Jurkat, Clone E6-1 (cell line): ENCODE measurements at regions not wholly inside any gene's neighbourhood (a gene's known extent, or its start where the extent isn't known, plus 50 kb on each side); places are given as distances from the start of the nearest gene placed in this dataset.

ENCODE experiments used
- DNase-seq: peaks from one replicate; pipeline ENCODE4 v3.0.0-alpha.2; 2011; ENCODE audit warnings: low read depth, low spot score
- H3K4me3 ChIP-seq: 2 replicates; pipeline ENCODE4 v1.5.1; 2011; ENCODE audit warnings: mild to moderate bottlenecking, low read length, control low read depth, moderate library complexity

GRCh38 chr12:131375261-131375971, 335.5 kb upstream of the SFSWAP start:
- no peak overlapping the region for H3K4me3 ChIP-seq
- no peak for DNase-seq

GRCh38 chr12:131375972-131376345, 334.9 kb upstream of the SFSWAP start:
- H3K4me3 ChIP-seq, result no peak overlapping the region
- DNase-seq, result no peak

DNA sequence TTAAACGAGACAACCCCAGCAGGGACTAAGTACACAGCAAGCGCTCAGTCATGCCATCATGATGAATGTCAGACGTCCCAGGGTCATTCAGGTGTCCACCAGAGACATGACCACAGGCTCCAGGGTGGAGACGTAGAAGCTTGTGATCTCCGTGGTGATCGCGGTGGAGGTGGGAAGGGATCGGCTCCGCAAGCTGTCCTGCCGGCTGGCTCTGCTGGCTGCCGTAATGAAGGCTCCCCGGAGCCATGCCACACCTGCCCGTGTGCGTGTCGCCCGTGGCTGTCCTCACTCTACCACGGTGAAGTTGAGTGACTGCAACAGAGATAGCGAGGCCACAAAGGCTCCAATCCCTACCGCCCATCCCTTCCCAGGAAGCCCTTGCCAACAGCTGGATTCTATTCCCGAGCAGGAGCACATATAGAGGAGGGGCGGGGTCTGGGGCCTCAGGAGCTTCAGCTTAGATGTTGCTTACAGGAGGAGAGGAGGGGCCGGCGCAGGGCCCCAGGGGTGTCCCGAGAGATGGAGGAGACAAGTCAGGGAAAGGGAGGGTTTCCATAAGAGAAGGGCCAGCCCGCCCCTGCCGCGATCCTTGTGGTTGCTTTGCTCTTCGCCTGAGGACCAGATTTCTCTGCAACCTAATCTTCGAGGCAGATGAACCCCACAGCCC, 332.6 kb upstream of the SFSWAP start:
- no peak for DNase-seq
- no peak overlapping the region for H3K4me3 ChIP-seq

DNA sequence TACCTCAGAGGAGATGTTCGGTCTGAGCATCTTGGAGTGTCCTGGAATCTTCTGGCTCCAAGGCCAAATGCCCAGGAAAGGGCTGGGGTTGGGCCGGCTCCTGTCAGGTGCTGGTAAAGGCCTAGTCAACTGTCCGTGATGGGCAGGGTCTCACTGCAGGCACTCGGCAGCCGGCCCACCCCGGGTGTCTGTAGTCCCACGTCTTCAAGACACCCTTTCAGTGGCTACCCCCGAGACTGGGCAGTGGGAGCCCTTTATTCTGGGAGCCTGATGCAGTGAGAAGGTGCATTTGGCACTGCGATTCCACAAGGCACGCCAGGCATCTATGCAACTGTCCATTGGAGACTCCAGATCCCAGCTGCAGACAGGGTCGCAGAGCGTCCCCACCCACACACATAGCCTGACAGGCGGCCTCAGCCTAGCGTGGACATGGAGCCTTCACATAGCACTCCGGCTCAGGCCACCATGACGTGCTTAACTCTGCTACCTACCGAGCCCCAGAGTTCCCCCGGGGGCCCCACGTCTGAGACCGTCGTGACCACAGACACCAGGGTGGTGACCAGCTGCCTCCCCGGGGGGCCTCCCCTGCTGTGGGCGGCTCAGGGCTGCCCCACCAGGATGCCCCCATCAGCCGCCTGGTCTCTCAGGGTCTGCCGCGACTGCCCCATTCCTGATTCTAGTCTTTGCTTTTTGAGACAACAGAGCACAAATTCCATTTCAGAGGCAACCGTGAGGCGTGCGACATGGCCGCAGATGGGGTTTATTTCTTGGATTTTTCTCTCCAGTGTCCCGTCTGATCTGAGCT, 331.8 kb upstream of the SFSWAP start:
- no peak overlapping the region for H3K4me3 ChIP-seq
- DNase-seq, result no peak

- DNase-seq, result no peak
- H3K4me3 ChIP-seq, result no peak overlapping the region
Observed at GRCh38 chr12:131379738-131380137, 331.2 kb upstream of the SFSWAP start.

DNA sequence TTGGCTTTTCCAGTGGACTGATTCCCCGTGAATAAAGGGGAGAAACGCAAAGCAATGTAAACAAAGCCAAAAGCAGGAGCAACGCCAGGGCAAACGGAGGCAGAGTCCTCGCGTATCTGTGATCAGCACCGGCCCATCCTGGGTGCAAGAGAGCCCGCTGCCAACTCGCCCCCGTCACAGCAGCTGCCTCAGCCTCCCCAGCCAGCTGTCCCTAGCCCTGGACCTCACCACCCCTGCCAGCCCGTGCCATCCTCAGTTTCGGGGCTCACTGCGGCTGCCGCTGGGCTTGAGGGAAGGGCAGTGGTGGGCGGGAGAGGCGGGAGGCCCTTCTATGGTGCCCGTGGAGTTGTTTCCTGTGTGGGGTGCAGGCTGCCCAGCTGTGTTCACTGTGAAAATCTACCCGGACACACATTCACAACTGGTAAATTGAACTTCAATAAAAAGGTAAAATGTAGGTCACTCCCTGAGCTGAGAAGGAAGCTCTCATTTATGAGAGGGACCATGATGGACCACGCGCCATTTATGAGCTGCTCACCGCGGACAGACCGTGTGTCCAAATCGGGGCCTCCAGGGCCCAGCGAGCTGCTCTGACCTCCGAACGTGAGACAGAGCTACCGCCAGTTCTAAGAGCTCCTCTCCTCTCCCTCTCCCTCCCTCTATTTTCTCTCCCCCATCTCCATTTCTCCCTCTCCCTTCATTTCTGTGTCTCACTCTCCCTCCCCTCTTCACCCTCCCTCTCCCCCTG, 330.5 kb upstream of the SFSWAP start:
- no peak overlapping the region for H3K4me3 ChIP-seq
- no peak for DNase-seq

DNA sequence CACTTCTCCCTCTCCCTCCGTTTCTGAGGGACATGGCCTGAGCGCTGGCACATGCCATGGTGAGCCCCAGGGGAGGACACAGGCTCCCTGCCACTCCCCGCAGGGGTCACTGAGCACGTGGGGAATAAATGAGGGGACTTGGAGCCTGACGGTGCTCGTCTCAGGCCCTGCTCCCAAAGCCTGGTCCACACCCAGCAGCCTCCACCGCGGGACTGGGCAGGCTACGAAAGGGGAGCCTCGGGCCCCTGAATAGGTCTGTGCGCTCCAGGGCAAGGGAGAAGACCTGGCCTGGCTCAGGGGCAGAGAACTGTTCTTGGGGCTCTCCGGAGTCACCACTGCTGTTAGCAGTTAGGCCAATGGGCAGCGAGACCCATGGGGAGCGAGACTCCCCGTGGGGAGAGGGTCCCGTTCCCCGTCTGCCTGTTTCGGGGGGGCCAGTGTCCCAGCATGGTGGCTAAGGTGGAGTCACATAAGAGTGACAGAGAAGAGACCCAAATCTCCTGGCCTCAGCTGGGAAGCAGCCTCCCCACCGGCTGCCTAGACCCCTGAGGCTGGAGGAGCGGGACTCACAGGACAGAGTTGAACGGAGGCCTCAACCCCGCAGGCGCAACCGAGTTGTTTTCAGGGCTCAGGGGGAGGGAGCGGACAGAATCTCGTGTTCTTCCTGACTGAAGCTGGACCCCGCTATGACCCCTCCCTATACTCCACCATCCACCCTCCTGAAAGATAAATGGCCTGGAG, 329.8 kb upstream of the SFSWAP start:
- DNase-seq, result no peak
- no peak overlapping the region for H3K4me3 ChIP-seq

GRCh38 chr12:131381716-131382430, 329.0 kb upstream of the SFSWAP start:
- H3K4me3 ChIP-seq, result no peak overlapping the region
- DNase-seq, result no peak

GRCh38 chr12:131383291-131383690, 327.6 kb upstream of the SFSWAP start:
- H3K4me3 ChIP-seq, result no peak overlapping the region
- no peak for DNase-seq

- no peak overlapping the region for H3K4me3 ChIP-seq
- DNase-seq, result no peak
Observed at GRCh38 chr12:131383741-131384543, 326.9 kb upstream of the SFSWAP start.

DNA sequence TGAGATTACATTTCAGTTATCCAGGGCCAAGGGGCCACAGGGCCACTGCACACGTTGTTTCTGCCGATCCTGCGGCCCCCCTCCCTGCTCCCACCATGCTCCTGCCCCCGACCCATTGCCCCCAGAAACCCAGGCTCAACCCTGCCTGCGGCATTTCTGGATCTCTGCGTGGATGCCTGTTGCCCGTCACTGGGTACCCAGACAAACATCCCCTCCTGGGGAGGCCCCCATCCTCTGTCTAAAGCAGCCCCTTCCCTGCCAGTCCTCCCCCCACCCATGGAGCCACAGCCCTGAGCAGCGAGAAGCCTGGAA, 326.4 kb upstream of the SFSWAP start:
- DNase-seq, result no peak
- no peak overlapping the region for H3K4me3 ChIP-seq

- DNase-seq, result no peak
- no peak overlapping the region for H3K4me3 ChIP-seq
Observed at GRCh38 chr12:131385313-131386166, 325.4 kb upstream of the SFSWAP start.

DNA sequence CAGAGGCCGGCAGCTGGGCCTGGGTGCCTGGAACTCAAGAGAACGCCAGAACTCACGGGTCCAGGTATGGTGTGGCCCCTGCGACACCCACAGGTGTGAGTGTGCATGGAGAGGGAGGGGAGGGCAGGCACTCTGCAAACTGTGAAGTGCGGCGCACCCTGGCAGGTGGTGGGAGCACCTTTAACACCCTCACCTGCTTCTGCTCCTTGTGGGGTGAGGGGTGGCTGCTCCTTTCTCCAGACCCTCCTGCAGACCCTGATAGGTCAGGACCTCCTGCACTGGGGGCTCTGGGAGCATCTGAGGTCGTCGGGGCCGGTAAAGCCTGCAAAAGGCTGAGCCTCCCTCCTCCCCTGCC, 324.7 kb upstream of the SFSWAP start:
- DNase-seq, result no peak
- no peak overlapping the region for H3K4me3 ChIP-seq

GRCh38 chr12:131386781-131387180, 324.1 kb upstream of the SFSWAP start:
- DNase-seq, result no peak

GRCh38 chr12:131387281-131388163, 323.4 kb upstream of the SFSWAP start:
- no peak overlapping the region for H3K4me3 ChIP-seq
- DNase-seq, result peak; percentile 54

More at GRCh38 chr12:131386781-131387180, 324.1 kb upstream of the SFSWAP start:
- H3K4me3 ChIP-seq, result no peak overlapping the region
